Ascending aorta (tissue), 2 donors: ENCODE measurements at regions not wholly inside any gene's neighbourhood (a gene's known extent, or its start where the extent isn't known, plus 50 kb on each side); places are given as distances from the start of the nearest gene placed in this dataset.

Experiments
- DNase-seq, 2 donors: peaks; one replicate each; pipeline ENCODE4 v3.0.0-alpha.2; 2019; ENCODE audit warnings: low spot score in 2 of 2
- H3K27ac ChIP-seq, 2 donors: fragments of 200-600 bp; sonication (generic); one replicate each; pipeline ENCODE4 v1.5.1; 2016 to 2017; ENCODE audit warnings: mild to moderate bottlenecking in 1 of 2
- H3K27me3 ChIP-seq: fragments of 200-600 bp; sonication (generic); one replicate; pipeline ENCODE4 v1.5.1; 2017
- H3K36me3 ChIP-seq, 2 donors: fragments of 200-600 bp; sonication (generic); one replicate each; pipeline ENCODE4 v1.5.1; 2016
- H3K4me1 ChIP-seq, 2 donors: fragments of 200-600 bp; sonication (generic); one replicate each; pipeline ENCODE4 v1.5.1; 2016 to 2017; ENCODE audit warnings: mild to moderate bottlenecking in 1 of 2
- H3K4me3 ChIP-seq, 2 donors: fragments of 200-600 bp; sonication (generic); one replicate each; pipeline ENCODE4 v1.5.1; 2016 to 2017; ENCODE audit warnings: mild to moderate bottlenecking in 1 of 2
- H3K9me3 ChIP-seq, 2 donors: fragments of 200-600 bp; sonication (generic); one replicate each; pipeline ENCODE4 v1.5.1; 2016
- intact Hi-C: fragments of 100-400 bp; cut with DNase I; formaldehyde crosslinking; loops from one replicate; pipeline ENCODE4 v1.15.1; 2023
- TF ChIP-seq, protein P1 (sequence below), 3 experiments: fragments of 200-600 bp in 2 of 3; fragments of 450-650 bp in 1 of 3; sonication (generic) in 2 of 3; IDR thresholded peaks; one replicate each; pipeline ENCODE4 v1.5.1; 2016 to 2019; ENCODE audit warnings: antibody characterized with exemption in 3 of 3, mild to moderate bottlenecking in 1 of 3, moderate library complexity in 1 of 3

- Histone ChIP-seq H3K36me3 (no peaks in the 10 kb centered on the region), H3K9me3 (no peaks in the 10 kb centered on the region), H3K4me3 (no peak overlapping the region), H3K4me1 (no peaks in the 10 kb centered on the region), H3K27ac (no peak overlapping the region), H3K27me3 (peaks cover 4% of the 10 kb centered on the region)
- TF ChIP-seq, protein P1, sequence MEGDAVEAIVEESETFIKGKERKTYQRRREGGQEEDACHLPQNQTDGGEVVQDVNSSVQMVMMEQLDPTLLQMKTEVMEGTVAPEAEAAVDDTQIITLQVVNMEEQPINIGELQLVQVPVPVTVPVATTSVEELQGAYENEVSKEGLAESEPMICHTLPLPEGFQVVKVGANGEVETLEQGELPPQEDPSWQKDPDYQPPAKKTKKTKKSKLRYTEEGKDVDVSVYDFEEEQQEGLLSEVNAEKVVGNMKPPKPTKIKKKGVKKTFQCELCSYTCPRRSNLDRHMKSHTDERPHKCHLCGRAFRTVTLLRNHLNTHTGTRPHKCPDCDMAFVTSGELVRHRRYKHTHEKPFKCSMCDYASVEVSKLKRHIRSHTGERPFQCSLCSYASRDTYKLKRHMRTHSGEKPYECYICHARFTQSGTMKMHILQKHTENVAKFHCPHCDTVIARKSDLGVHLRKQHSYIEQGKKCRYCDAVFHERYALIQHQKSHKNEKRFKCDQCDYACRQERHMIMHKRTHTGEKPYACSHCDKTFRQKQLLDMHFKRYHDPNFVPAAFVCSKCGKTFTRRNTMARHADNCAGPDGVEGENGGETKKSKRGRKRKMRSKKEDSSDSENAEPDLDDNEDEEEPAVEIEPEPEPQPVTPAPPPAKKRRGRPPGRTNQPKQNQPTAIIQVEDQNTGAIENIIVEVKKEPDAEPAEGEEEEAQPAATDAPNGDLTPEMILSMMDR (IDR thresholded peaks at IDR 0.05): no peak
- DNase-seq: no peak
- intact Hi-C loops: no loop called here
Observed at GRCh38 chr9:134504106-134504385, 137.6 kb upstream of the COL5A1 start.

- no peak for DNase-seq
- TF ChIP-seq, protein P1 (IDR thresholded peaks at IDR 0.05): no peak
Observed at GRCh38 chr9:134505032-134505431, 136.6 kb upstream of the COL5A1 start.

DNA sequence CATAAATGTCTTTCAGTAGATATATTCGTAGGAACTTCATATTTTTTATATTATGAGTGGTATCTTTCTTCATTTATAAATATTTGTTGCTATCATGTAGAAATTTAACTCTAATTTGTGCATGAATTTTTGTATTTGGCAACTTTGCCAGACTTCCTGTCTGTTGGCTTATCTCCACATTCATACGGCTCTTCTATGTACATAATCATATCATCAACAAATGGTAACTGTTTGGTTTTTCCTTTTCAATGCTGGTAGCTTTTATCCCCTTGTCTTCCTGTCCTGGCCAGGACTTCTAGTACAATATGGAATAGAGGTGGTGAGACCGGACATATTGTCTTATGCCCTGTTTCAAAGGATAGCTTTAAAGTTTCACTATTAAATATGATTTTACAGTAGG, 132.3 kb upstream of the COL5A1 start:
- Histone ChIP-seq H3K4me3 (no peak overlapping the region), H3K36me3 (no peaks in the 10 kb centered on the region), H3K9me3 (no peaks in the 10 kb centered on the region), H3K4me1 (no peaks in the 10 kb centered on the region), H3K27me3 (no peaks in the 10 kb centered on the region), H3K27ac (no peak overlapping the region)
- DNase-seq: no peak
- intact Hi-C loops: no loop called here
- TF ChIP-seq, protein P1 (IDR thresholded peaks at IDR 0.05): no peak

More at GRCh38 chr9:134505032-134505431, 136.6 kb upstream of the COL5A1 start:
- Histone ChIP-seq H3K9me3 (no peaks in the 10 kb centered on the region), H3K27me3 (peaks cover 4% of the 10 kb centered on the region), H3K4me1 (no peaks in the 10 kb centered on the region), H3K27ac (no peak overlapping the region), H3K36me3 (no peaks in the 10 kb centered on the region), H3K4me3 (no peak overlapping the region)
- intact Hi-C loops: no loop called here

DNA sequence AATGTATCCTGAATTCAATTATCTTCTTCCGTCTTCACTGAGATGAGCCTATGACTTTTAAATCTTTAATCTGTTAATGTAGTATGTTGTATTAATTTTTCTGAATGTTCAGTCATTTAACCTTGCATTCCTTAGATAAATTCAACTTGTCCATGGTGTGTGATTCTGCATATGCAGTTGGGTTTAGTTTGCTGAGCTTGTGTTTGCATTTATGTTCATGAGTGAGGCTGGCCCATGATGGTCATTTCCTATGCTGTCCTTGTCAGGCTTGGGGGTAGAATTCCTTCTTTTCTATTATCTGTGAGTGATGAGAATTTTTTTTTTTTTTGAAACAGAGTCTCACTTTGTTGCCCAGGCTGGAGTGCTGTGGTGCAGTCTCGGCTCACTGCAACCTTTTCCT, 131.8 kb upstream of the COL5A1 start:
- H3K27ac ChIP-seq: no peak overlapping the region
- H3K4me1 ChIP-seq: no peaks in the 10 kb centered on the region
- intact Hi-C loops: no loop called here
- H3K27me3 ChIP-seq: no peaks in the 10 kb centered on the region
- H3K36me3 ChIP-seq: no peaks in the 10 kb centered on the region
- no peak overlapping the region for H3K4me3 ChIP-seq
- no peaks in the 10 kb centered on the region for H3K9me3 ChIP-seq
- TF ChIP-seq, protein P1 (IDR thresholded peaks at IDR 0.05): no peak
- DNase-seq: no peak

DNA sequence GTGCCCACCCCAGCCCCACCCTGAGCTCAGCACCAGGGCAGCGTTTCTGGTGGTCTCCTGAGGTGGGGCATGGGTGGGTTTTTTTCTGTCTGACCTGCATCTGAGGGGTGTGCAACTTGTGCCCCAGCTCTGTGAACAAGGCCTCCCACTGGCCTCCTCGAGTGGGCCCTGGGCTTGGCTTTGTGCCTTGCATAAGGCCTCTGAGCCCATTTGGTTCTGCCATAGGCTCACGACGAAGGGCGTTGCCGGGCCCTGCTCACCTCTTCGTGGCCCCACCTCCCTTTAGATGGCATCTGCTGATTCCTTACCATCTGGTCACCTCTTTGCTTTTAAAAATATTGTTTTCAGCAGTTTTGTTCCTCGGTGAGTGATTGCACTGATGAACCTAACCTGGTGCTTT, 127.1 kb upstream of the COL5A1 start:
- Histone ChIP-seq H3K36me3 (no peaks in the 10 kb centered on the region), H3K27me3 (no peaks in the 10 kb centered on the region), H3K4me3 (no peak overlapping the region), H3K4me1 (no peaks in the 10 kb centered on the region), H3K27ac (no peak overlapping the region), H3K9me3 (no peaks in the 10 kb centered on the region)
- TF ChIP-seq, protein P1 (IDR thresholded peaks at IDR 0.05): no peak
- DNase-seq: no peak
- intact Hi-C loops: no loop called here

GRCh38 chr9:134515026-134515821, 126.4 kb upstream of the COL5A1 start:
- TF ChIP-seq, protein P1 (IDR thresholded peaks at IDR 0.05): no peak
- no peak for DNase-seq
- Histone ChIP-seq H3K4me1 (no peaks in the 10 kb centered on the region), H3K4me3 (no peak overlapping the region), H3K36me3 (no peaks in the 10 kb centered on the region), H3K27me3 (no peaks in the 10 kb centered on the region), H3K27ac (no peak overlapping the region), H3K9me3 (no peaks in the 10 kb centered on the region)
- intact Hi-C loops: no loop called here
